ENCODE measurements at regions not wholly inside any gene's neighbourhood (a gene's known extent, or its start where the extent isn't known, plus 50 kb on each side); places are given as distances from the start of the nearest gene placed in this dataset.

GRCh38 chr6:10259671-10260070 lies 155.2 kb downstream of the TFAP2A start:
- Histone ChIP-seq H3K4me2 (ENCODE audit: low read length) (no peak overlapping the region), H2AFZ (ENCODE audit: low read length) (no peak overlapping the region), H3F3A (ENCODE audit: low read length, unreplicated experiment) (no peaks in the 10 kb centered on the region), H3K79me2 (ENCODE audit: low read length) (no peaks in the 10 kb centered on the region), H4K20me1 (ENCODE audit: low read length) (no peaks in the 10 kb centered on the region), H3K27me3 (ENCODE audit: low read length) (no peaks in the 10 kb centered on the region), H3K4me3 (ENCODE audit: low read length) (no peak overlapping the region), H3K27ac (ENCODE audit: low read length) (no peak overlapping the region), H3K9ac (ENCODE audit: low read length) (no peak overlapping the region), H3K36me3 (ENCODE audit: low read depth, low read length) (no peaks in the 10 kb centered on the region), H3K4me1 (ENCODE audit: insufficient read depth, low read length) (no peaks in the 10 kb centered on the region), H3K9me2 (replicated peaks; ENCODE audit: low read length) (no peaks in the 10 kb centered on the region), H3K9me3 (ENCODE audit: low read length) (no peaks in the 10 kb centered on the region)
- intact Hi-C loops (cut with micrococcal nuclease), result loop anchor here (5.0 kb wide), 1 partner anchor 58 kb away; no protein-coding TSS in a partner anchor
- ChIA-PET CTCF (no interaction called here), POLR2A (ENCODE audit: unreplicated experiment) (no interaction called here)
- TF ChIP-seq, protein P1, sequence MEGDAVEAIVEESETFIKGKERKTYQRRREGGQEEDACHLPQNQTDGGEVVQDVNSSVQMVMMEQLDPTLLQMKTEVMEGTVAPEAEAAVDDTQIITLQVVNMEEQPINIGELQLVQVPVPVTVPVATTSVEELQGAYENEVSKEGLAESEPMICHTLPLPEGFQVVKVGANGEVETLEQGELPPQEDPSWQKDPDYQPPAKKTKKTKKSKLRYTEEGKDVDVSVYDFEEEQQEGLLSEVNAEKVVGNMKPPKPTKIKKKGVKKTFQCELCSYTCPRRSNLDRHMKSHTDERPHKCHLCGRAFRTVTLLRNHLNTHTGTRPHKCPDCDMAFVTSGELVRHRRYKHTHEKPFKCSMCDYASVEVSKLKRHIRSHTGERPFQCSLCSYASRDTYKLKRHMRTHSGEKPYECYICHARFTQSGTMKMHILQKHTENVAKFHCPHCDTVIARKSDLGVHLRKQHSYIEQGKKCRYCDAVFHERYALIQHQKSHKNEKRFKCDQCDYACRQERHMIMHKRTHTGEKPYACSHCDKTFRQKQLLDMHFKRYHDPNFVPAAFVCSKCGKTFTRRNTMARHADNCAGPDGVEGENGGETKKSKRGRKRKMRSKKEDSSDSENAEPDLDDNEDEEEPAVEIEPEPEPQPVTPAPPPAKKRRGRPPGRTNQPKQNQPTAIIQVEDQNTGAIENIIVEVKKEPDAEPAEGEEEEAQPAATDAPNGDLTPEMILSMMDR (conservative IDR thresholded peaks at IDR 0.05; ENCODE audit: low read depth, low read length), result no peak
- TF ChIP-seq EZH2phosphoT487 (IDR thresholded peaks at IDR 0.05; ENCODE audit: borderline replicate concordance, low read length) (no peak), EZH2 (IDR thresholded peaks at IDR 0.05; ENCODE audit: low read length, unreplicated experiment) (no peak)
- ATAC-seq (no peak), DNase-seq (no peak)
- no TSS peak for BruUV-seq (replicated peaks)

GRCh38 chr6:10258341-10258740 lies 156.5 kb downstream of the TFAP2A start:
- no peaks in the 10 kb centered on the region for H4K20me1 ChIP-seq (ENCODE audit: low read length)

More at GRCh38 chr6:10258341-10258740, 156.5 kb downstream of the TFAP2A start:
- no peak for ATAC-seq
- no peaks in the 10 kb centered on the region for H3K4me1 ChIP-seq (ENCODE audit: insufficient read depth, low read length)
- H3K9me3 ChIP-seq (ENCODE audit: low read length), result no peaks in the 10 kb centered on the region
- ChIA-PET CTCF (interaction anchor here (0.5 to 0.6 kb wide), 2 partner anchors 10 to 27 kb away, joined by 3 to 4 read pairs; no protein-coding TSS in a partner anchor), POLR2A (ENCODE audit: unreplicated experiment) (no interaction called here)
- H2AFZ ChIP-seq (ENCODE audit: low read length), result no peak overlapping the region
- H3K79me2 ChIP-seq (ENCODE audit: low read length), result no peaks in the 10 kb centered on the region
- H3K4me2 ChIP-seq (ENCODE audit: low read length), result no peak overlapping the region
- H3K27ac ChIP-seq (ENCODE audit: low read length), result no peak overlapping the region
- no TSS peak for BruUV-seq (replicated peaks)
- TF ChIP-seq, protein P1 (conservative IDR thresholded peaks at IDR 0.05; ENCODE audit: low read depth, low read length), result no peak
- TF ChIP-seq EZH2phosphoT487 (IDR thresholded peaks at IDR 0.05; ENCODE audit: borderline replicate concordance, low read length), result no peak
- no peaks in the 10 kb centered on the region for H3K9me2 ChIP-seq (replicated peaks; ENCODE audit: low read length)
- H3K9ac ChIP-seq (ENCODE audit: low read length), result no peak overlapping the region
- intact Hi-C loops (cut with micrococcal nuclease), result loop anchor here (5.0 kb wide), 1 partner anchor 59 kb away; no protein-coding TSS in a partner anchor
- no peaks in the 10 kb centered on the region for H3K36me3 ChIP-seq (ENCODE audit: low read depth, low read length)
- peak; percentile 64 for DNase-seq
- no peaks in the 10 kb centered on the region for H3F3A ChIP-seq (ENCODE audit: low read length, unreplicated experiment)
- H3K4me3 ChIP-seq (ENCODE audit: low read length), result no peak overlapping the region
- no peaks in the 10 kb centered on the region for H3K27me3 ChIP-seq (ENCODE audit: low read length)

All from PC-3 (cell line).